ENCODE measurements at regions not wholly inside any gene's neighbourhood (a gene's known extent, or its start where the extent isn't known, plus 50 kb on each side); places are given as distances from the start of the nearest gene placed in this dataset.

GRCh38 chr6:1023229-1023628 lies 288.7 kb upstream of the FOXQ1 start:
- no peak for DNase-seq

GRCh38 chr6:1022719-1023118 lies 289.2 kb upstream of the FOXQ1 start:
- no peak for DNase-seq

- DNase-seq = no peak
These were observed 291.1 kb upstream of the FOXQ1 start for GRCh38 chr6:1020837-1021236.

- DNase-seq = no peak
These were observed 291.8 kb upstream of the FOXQ1 start for GRCh38 chr6:1020133-1020532.

GRCh38 chr6:1018041-1018440 lies 293.9 kb upstream of the FOXQ1 start:
- DNase-seq = no peak

GRCh38 chr6:1016329-1017302 lies 295.3 kb upstream of the FOXQ1 start:
- no peak for DNase-seq

- DNase-seq = no peak
These were observed 296.1 kb upstream of the FOXQ1 start for GRCh38 chr6:1015825-1016224.

GRCh38 chr6:1014431-1014807 lies 297.5 kb upstream of the FOXQ1 start:
- no peak for DNase-seq

- no peak for DNase-seq
These were observed 298.1 kb upstream of the FOXQ1 start for GRCh38 chr6:1013656-1014430.

GRCh38 chr6:1009103-1009502 lies 302.8 kb upstream of the FOXQ1 start:
- DNase-seq = no peak

GRCh38 chr6:1007159-1007558 lies 304.7 kb upstream of the FOXQ1 start:
- no peak for DNase-seq

- DNase-seq = no peak
These were observed 306.8 kb upstream of the FOXQ1 start for GRCh38 chr6:1004885-1005630.

- DNase-seq = no peak
These were observed 308.3 kb upstream of the FOXQ1 start for GRCh38 chr6:1003394-1004160.

- no peak for DNase-seq
These were observed 308.9 kb upstream of the FOXQ1 start for GRCh38 chr6:1002989-1003388.

- DNase-seq = no peak
These were observed 308.9 kb upstream of the EXOC2 start for GRCh38 chr6:1001655-1002349.

GRCh38 chr6:999552-999951 lies 306.6 kb upstream of the EXOC2 start:
- DNase-seq = no peak

GRCh38 chr6:998551-998950 lies 305.6 kb upstream of the EXOC2 start:
- no peak for DNase-seq

GRCh38 chr6:996271-996852 lies 303.4 kb upstream of the EXOC2 start:
- no peak for DNase-seq

GRCh38 chr6:991192-991591 lies 298.3 kb upstream of the EXOC2 start:
- no peak for DNase-seq

GRCh38 chr6:984031-984430 lies 291.1 kb upstream of the EXOC2 start:
- no peak for DNase-seq

GRCh38 chr6:978937-979685 lies 286.2 kb upstream of the EXOC2 start:
- DNase-seq = no peak
